HFF-Myc (cell line): ENCODE measurements at regions not wholly inside any gene's neighbourhood (a gene's known extent, or its start where the extent isn't known, plus 50 kb on each side); places are given as distances from the start of the nearest gene placed in this dataset.

Source experiments
- DNase-seq: peaks from one replicate; pipeline ENCODE4 v3.0.0-alpha.2; 2011; ENCODE audit warnings: low read depth; ENCODE audit errors: extremely low read depth
- H3K4me3 ChIP-seq: replicated peaks from 2 replicates; pipeline ENCODE4 v1.5.1; 2011; ENCODE audit warnings: low read depth, mild to moderate bottlenecking, control low read depth, low read length
- TF ChIP-seq, protein P1 (sequence below): IDR thresholded peaks from 2 replicates; pipeline ENCODE4 v1.5.1; 2012; ENCODE audit warnings: mild to moderate bottlenecking, low read depth, low read length, control low read depth; ENCODE audit errors: missing control alignments

DNA sequence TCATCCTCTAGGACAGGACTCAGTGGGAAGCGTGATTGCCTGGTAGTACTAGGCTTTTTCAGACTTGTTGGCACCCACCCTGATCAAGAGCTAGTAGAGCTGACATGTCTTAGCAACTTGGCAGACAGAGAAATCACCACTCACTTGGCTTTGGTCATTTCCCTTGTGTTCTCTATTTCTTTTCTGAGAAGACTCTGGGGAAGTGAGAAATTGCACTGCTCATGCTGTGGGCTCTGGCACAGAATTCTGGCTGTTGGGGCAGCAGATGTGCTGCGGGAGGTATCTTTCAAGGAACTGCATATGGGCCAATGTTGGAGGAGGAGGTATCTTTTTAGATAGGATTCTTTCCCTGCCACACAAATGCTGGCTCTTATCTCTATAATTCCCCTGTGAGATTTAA lies 529.1 kb upstream of the MEX3C start:
- H3K4me3 ChIP-seq: no peak overlapping the region
- DNase-seq: no peak
- TF ChIP-seq, protein P1, sequence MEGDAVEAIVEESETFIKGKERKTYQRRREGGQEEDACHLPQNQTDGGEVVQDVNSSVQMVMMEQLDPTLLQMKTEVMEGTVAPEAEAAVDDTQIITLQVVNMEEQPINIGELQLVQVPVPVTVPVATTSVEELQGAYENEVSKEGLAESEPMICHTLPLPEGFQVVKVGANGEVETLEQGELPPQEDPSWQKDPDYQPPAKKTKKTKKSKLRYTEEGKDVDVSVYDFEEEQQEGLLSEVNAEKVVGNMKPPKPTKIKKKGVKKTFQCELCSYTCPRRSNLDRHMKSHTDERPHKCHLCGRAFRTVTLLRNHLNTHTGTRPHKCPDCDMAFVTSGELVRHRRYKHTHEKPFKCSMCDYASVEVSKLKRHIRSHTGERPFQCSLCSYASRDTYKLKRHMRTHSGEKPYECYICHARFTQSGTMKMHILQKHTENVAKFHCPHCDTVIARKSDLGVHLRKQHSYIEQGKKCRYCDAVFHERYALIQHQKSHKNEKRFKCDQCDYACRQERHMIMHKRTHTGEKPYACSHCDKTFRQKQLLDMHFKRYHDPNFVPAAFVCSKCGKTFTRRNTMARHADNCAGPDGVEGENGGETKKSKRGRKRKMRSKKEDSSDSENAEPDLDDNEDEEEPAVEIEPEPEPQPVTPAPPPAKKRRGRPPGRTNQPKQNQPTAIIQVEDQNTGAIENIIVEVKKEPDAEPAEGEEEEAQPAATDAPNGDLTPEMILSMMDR: no peak

DNA sequence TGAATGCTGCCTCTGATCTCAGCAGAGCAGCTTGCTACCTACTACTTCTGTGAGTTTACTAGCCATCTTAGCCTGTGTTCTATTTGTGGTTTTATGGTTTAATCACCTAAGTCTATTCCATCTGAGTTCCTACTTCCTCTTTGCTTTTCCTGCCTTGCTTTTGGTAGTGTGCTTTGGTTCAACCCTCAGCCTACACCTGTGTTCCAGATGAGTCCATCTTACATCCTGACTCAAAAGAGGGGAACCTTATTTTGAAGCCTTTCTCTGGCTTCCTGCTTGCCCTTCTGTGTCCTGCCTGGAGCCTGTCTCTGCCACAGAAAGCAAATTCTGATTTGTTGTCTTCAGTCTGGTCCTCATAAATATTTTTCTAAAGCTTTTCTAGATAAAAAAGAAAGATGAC lies 530.3 kb upstream of the MEX3C start:
- no peak overlapping the region for H3K4me3 ChIP-seq
- TF ChIP-seq, protein P1: no peak
- DNase-seq: no peak

DNA sequence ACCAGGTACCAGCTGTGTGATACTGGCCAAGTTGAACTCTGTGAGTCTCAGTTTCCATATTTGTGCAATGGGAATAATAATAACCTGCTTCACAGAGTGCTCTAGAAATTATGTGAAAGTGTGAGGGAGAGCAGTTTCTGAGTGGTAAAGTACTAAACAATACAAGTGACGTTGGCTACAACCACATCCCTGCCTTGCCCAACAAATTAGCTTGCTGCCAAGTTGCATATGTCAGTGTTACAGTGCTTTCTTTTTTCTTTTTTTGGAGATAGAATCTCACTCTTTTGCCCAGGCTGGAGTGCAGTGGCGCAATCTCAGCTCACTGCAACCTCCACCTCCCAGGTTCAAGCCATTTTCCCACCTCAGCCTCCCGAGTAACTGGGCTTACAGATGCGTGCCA lies 533.6 kb upstream of the MEX3C start:
- DNase-seq: no peak
- TF ChIP-seq, protein P1: no peak
- no peak overlapping the region for H3K4me3 ChIP-seq

DNA sequence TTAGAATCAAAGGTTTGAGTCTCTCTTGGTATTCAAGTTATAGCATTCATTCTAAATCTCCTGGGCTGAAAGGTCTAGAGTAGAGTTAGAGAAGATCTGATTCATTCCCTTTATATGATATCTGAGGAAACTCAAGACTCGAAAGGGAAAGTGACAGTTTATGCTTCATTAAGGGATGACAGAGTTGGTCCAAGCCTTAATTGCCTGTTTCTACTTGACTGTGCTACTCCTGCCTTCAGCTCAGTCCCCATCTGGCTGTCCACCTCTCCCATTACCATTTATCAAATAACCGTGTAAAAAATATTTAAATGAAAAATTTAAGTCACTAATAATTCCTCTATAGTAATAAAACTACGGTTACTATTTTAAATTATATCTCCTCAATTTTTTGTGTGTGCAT lies 537.1 kb upstream of the MEX3C start:
- DNase-seq: no peak
- TF ChIP-seq, protein P1: no peak
- no peak overlapping the region for H3K4me3 ChIP-seq

DNA sequence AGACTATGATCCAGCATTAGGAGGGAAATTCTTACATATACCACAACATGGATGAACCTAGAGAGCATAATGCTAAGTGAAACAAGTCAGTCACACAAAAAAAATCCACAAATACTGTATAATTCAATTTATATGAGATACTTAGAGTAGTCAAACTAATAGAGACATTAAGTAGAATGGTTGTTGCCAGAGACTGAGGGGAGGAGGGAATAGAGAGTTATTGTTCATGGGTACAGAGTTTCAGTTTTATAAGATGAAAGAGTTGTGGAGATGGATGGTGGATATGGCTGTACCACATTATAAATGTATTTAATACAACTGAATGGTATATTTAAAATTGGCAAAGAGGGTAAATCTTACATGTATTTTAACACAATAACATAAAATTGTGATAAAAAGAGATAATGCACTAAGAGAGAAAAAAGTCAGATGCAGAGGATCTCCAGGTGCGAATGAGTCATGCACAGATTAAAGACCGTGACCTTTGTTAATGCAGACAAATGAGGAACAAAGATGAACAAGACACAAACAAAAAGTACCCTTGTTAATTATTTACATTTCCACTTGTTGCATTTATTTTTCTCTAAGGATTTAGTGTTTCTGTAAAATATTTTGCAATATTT lies 541.7 kb upstream of the MEX3C start:
- no peak overlapping the region for H3K4me3 ChIP-seq
- TF ChIP-seq, protein P1: no peak
- no peak for DNase-seq

DNA sequence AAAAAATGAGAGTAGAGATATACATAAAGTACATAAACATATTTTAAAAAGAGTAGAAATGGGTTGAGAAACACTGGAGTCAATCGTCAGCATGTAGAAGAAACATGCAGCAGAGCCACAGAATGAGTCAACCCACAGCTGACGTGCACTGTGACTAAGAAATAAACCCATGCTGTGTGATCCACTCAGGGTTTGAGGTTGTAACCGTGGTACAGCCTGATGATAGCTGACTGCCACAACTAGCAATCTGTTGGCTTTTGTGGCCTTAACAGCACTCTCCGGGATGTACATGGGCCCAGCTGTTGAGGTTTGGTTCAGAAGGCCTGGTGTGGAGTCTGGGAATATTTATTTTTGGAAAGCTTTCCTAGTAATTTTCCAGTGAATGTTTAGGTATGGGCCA lies 554.4 kb upstream of the MEX3C start:
- DNase-seq: no peak
- H3K4me3 ChIP-seq: no peak overlapping the region
- TF ChIP-seq, protein P1: no peak

DNA sequence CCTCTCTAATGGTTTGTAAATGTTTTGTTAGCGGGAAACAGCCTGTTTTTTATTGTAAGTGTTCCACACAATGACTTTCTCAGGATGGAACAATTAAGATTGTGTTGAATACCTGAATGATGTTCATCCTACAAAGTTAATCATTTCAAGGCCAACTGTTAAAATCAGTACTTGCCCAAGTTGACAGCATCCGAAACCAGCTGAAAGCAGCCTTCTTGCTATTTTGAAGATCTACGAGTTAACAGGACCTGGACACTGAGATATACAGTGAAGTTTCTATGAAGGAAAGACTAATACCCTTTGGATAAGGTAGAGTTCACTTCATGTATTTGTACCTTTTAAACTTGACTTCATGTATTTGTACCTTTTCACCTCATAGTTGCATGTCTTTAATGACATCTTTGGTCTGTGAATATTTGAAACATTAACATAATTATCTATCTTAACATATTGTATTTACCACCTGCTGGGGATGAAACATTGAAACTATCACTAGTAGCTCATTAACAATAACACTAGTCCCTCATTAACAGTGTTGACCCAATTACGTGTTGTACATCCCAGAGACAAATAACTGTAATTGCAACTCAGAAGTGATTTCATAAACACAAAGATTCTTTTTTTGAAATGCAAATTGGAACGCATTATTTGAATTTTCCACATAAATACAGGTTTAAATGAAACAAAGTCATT lies 556.0 kb upstream of the MEX3C start:
- DNase-seq: no peak
- TF ChIP-seq, protein P1: no peak
- no peak overlapping the region for H3K4me3 ChIP-seq
